Calu3 (cell line): ENCODE measurements at regions not wholly inside any gene's neighbourhood (a gene's known extent, or its start where the extent isn't known, plus 50 kb on each side); places are given as distances from the start of the nearest gene placed in this dataset.

ENCODE experiments used
- BruUV-seq: library from RNA; stranded (reverse); fragments of 400-500 nt; replicated peaks from 2 replicates; lab custom pipeline; 2021; lab: Mats Ljungman, UMichigan
- CTCF ChIA-PET: fragments of 300-600 bp; sonication (Branson Sonifier 250); formaldehyde crosslinking; loops from one replicate; lab custom pipeline; 2022; ENCODE audit warnings: antibody characterized with exemption; lab: Charles Lee
- DNase-seq: peaks from one replicate; pipeline ENCODE4 v3.0.0; 2022
- H3K27ac Mint-ChIP-seq: one replicate; pipeline ENCODE4 v1.8.0; 2022; ENCODE audit warnings: mixed read lengths; ENCODE audit not compliant: unreplicated experiment
- H3K27me3 Mint-ChIP-seq: one replicate; pipeline ENCODE4 v1.8.0; 2022; ENCODE audit warnings: mixed read lengths; ENCODE audit not compliant: unreplicated experiment
- H3K36me3 Mint-ChIP-seq: one replicate; pipeline ENCODE4 v1.8.0; 2022; ENCODE audit warnings: mild to moderate bottlenecking, moderate library complexity, mixed read lengths; ENCODE audit not compliant: insufficient read depth, unreplicated experiment
- H3K4me1 Mint-ChIP-seq: one replicate; pipeline ENCODE4 v1.8.0; 2022; ENCODE audit warnings: mild to moderate bottlenecking, low read depth, mixed read lengths; ENCODE audit not compliant: unreplicated experiment
- H3K4me3 Mint-ChIP-seq: one replicate; pipeline ENCODE4 v1.8.0; 2022; ENCODE audit warnings: mild to moderate bottlenecking, low read depth, moderate library complexity, mixed read lengths; ENCODE audit not compliant: unreplicated experiment
- H3K9me3 Mint-ChIP-seq: one replicate; pipeline ENCODE4 v1.8.0; 2022; ENCODE audit warnings: low read depth, mixed read lengths; ENCODE audit not compliant: unreplicated experiment
- intact Hi-C: fragments of 100-400 bp; cut with micrococcal nuclease; formaldehyde crosslinking; loops from one replicate; pipeline ENCODE4 v1.10.0; 2022; ENCODE audit not compliant: unreplicated experiment
- TF ChIP-seq, protein P1 (sequence below): fragments of 200-600 bp; IDR thresholded peaks from one replicate; pipeline ENCODE4 v1.8.0; 2022; ENCODE audit warnings: antibody characterized with exemption; ENCODE audit not compliant: unreplicated experiment

DNA sequence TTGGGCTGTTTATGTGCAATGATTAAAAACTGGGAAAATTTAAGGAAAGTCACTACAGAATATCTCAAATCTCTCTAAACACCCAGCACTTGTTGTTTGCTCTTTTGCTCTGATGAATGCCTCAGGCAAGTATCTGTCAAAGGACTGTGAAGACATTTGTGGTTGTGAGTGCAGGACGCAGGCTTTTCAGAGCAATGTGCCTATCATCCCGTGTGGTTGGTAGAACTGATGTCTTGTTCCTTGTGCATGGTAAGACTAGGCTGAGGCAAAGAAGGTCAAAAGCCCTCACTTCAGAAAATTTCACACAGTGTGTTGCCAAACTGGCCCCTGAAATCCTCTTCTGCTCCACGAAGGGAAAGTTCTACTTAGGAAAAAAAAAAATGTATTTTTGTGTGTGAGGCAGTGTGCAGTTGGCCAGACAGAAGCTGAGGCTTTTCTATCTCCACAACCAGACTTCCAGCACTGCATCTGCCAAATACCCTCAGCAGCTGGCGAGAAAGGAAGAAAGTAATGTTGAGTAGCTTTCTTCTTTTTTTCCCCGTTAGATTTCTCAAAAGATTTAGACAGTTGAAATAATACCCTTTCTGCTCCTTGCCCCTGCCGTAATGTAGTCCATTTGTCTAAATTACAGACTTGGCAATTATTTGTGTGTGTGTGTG lies 1103.1 kb downstream of the VRK1 start:
- Mint-ChIP-seq H3K9me3 (peaks cover 3% of the 10 kb centered on the region), H3K36me3 (no peaks in the 10 kb centered on the region), H3K4me3 (no peak overlapping the region), H3K27ac (no peak overlapping the region), H3K4me1 (no peaks in the 10 kb centered on the region), H3K27me3 (no peaks in the 10 kb centered on the region)
- no peak for DNase-seq
- no TSS peak for BruUV-seq
- CTCF ChIA-PET, result no interaction called here
- TF ChIP-seq, protein P1, sequence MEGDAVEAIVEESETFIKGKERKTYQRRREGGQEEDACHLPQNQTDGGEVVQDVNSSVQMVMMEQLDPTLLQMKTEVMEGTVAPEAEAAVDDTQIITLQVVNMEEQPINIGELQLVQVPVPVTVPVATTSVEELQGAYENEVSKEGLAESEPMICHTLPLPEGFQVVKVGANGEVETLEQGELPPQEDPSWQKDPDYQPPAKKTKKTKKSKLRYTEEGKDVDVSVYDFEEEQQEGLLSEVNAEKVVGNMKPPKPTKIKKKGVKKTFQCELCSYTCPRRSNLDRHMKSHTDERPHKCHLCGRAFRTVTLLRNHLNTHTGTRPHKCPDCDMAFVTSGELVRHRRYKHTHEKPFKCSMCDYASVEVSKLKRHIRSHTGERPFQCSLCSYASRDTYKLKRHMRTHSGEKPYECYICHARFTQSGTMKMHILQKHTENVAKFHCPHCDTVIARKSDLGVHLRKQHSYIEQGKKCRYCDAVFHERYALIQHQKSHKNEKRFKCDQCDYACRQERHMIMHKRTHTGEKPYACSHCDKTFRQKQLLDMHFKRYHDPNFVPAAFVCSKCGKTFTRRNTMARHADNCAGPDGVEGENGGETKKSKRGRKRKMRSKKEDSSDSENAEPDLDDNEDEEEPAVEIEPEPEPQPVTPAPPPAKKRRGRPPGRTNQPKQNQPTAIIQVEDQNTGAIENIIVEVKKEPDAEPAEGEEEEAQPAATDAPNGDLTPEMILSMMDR, result no peak
- intact Hi-C loops, result no loop called here

DNA sequence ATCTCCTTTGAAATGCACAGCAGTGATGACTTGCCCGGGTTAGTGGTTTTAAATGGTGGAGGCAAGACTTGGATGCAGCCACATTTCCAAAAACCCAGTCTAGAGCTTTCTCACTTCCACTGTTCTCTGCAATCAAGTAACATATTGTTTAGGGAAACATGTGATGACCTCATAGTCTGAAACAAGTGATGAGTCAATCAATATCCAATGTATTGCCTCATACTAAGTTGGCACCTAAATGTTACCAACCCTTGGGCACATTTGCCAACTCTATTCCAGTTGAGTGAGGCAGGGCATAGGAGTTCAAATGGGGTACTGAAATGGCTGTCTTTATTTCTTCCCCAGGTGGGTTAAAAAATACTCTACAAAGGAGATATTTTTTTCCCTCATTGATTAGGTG lies 1105.4 kb downstream of the VRK1 start:
- intact Hi-C loops, result no loop called here
- H3K4me3 Mint-ChIP-seq, result no peak overlapping the region
- no peak for DNase-seq
- no peaks in the 10 kb centered on the region for H3K36me3 Mint-ChIP-seq
- H3K27me3 Mint-ChIP-seq, result no peaks in the 10 kb centered on the region
- peaks cover 6% of the 10 kb centered on the region for H3K9me3 Mint-ChIP-seq
- BruUV-seq, result no TSS peak
- CTCF ChIA-PET, result no interaction called here
- H3K4me1 Mint-ChIP-seq, result no peaks in the 10 kb centered on the region
- no peak overlapping the region for H3K27ac Mint-ChIP-seq
- TF ChIP-seq, protein P1, result no peak

DNA sequence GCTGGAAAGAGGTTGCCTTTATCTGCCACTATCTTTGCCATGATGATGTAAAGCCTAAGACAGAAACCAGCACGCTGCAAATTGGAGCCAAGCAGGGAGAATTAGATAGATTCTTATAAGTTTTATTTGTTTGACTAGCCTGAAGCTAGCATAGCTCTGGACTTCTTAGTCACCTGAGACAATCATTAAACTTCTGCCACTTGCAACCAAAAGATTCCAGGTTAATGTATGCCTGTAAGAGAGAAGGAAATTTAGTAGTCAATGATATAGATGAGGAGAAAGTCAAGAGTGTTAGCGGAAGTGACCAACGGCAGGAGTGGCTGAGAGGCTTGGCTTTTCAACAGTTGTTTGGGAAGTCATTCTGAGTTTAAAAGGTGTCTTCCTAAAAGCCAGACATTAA lies 1106.6 kb downstream of the VRK1 start:
- peaks cover 6% of the 10 kb centered on the region for H3K9me3 Mint-ChIP-seq
- no peaks in the 10 kb centered on the region for H3K36me3 Mint-ChIP-seq
- TF ChIP-seq, protein P1, result no peak
- BruUV-seq, result no TSS peak
- DNase-seq, result no peak
- no peak overlapping the region for H3K27ac Mint-ChIP-seq
- CTCF ChIA-PET, result no interaction called here
- intact Hi-C loops, result no loop called here
- no peak overlapping the region for H3K4me3 Mint-ChIP-seq
- no peaks in the 10 kb centered on the region for H3K27me3 Mint-ChIP-seq
- no peaks in the 10 kb centered on the region for H3K4me1 Mint-ChIP-seq

DNA sequence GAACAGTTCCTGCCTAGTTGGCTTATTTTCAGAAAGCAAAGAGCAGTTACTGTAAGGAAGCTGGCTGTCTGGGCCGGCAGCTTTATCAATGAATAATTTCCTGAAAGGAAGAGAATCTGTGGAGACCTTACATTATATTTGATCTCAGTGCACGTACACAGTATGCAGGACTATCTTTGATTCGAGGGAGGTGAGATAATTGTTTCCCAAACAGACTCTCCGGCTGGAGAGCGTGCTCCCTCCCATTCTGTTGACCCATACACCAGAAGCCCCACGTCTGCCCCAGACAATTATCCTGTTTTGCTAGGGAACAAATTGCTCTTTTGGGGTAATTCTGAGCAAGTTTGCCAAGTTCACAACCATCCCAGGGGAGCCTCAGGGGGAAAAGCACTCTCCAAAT lies 1115.0 kb downstream of the VRK1 start:
- Mint-ChIP-seq H3K9me3 (no peaks in the 10 kb centered on the region), H3K4me3 (no peak overlapping the region), H3K27me3 (no peaks in the 10 kb centered on the region), H3K27ac (no peak overlapping the region), H3K36me3 (no peaks in the 10 kb centered on the region), H3K4me1 (no peaks in the 10 kb centered on the region)
- no peak for DNase-seq
- TF ChIP-seq, protein P1, result no peak
- BruUV-seq, result no TSS peak
- CTCF ChIA-PET, result no interaction called here
- intact Hi-C loops, result no loop called here
